Body of pancreas (tissue), 4 donors: ENCODE measurements at regions not wholly inside any gene's neighbourhood (a gene's known extent, or its start where the extent isn't known, plus 50 kb on each side); places are given as distances from the start of the nearest gene placed in this dataset.

ENCODE experiments used
- CTCF ChIP-seq, 7 experiments: fragments of 450-650 bp in 4 of 7; fragments of 200-600 bp in 3 of 7; sonication (generic) in 3 of 7; IDR thresholded peaks; one replicate each; pipeline ENCODE4 v1.5.1; 2016 to 2019; ENCODE audit warnings: antibody characterized with exemption in 7 of 7
- POLR2A ChIP-seq, 3 donors: fragments of 450-650 bp; IDR thresholded peaks; one replicate each; pipeline ENCODE4 v1.6.1; 2016; ENCODE audit warnings: antibody characterized with exemption in 3 of 3, mild to moderate bottlenecking in 2 of 3

GRCh38 chr1:69263921-69264391 is 303.8 kb upstream of the LRRC7 start:
- no peak for TF ChIP-seq POLR2A (IDR thresholded peaks at IDR 0.05)
- TF ChIP-seq CTCF (IDR thresholded peaks at IDR 0.05), result no peak
